ENCODE measurements at regions not wholly inside any gene's neighbourhood (a gene's known extent, or its start where the extent isn't known, plus 50 kb on each side); places are given as distances from the start of the nearest gene placed in this dataset.

DNA sequence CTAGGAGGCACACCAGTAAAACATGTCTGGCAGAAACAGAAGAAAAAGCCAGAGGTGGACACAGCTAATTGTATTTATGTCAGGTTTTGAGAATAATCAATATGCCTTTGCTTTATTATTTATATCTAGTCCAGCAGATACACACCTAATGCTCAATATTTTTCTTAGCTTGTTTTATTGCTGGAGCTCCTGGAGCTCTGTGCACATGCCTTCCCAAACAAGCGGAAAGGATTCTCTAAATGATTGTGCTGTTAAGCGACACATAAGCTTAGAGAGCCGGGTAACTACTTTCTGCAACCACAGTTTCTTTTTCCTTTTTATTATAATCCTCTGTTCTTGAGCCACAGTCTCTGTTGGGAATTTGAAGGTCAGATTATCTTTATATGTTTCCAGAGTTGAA lies 177.3 kb upstream of the ST6GAL2 start:
- Histone ChIP-seq H3K4me3 (ENCODE audit: low read length) (no peak overlapping the region), H3K27ac (ENCODE audit: low read depth in 1 of 2, low read length in 2 of 2) (no peak overlapping the region), H3K36me3 (ENCODE audit: insufficient read depth, low read length) (no peaks in the 10 kb centered on the region), H3K9me3 (ENCODE audit: control insufficient read depth in 1 of 2, insufficient read depth in 1 of 2, low read length in 2 of 2) (peaks cover 0 to 3% of the 10 kb centered on the region in 2 experiments), H3K4me1 (ENCODE audit: insufficient read depth, low read length) (no peaks in the 10 kb centered on the region), H3K27me3 (ENCODE audit: control insufficient read depth in 1 of 2, insufficient read depth in 2 of 2, low read length in 2 of 2) (no peaks in the 10 kb centered on the region)
- ChIA-PET POLR2A (no interaction called here), CTCF (no interaction called here)
- no peaks in the 10 kb centered on the region for H3K9me3 Mint-ChIP-seq
- intact Hi-C loops (cut with DNase I, micrococcal nuclease) = no loop called here
- no peak overlapping the region for H3K27ac Mint-ChIP-seq
- H3K36me3 Mint-ChIP-seq (ENCODE audit: low read depth) = no peaks in the 10 kb centered on the region
- H3K4me1 Mint-ChIP-seq (ENCODE audit: low read depth) = no peaks in the 10 kb centered on the region
- H3K4me3 Mint-ChIP-seq = no peak overlapping the region
- TF ChIP-seq, protein P1, sequence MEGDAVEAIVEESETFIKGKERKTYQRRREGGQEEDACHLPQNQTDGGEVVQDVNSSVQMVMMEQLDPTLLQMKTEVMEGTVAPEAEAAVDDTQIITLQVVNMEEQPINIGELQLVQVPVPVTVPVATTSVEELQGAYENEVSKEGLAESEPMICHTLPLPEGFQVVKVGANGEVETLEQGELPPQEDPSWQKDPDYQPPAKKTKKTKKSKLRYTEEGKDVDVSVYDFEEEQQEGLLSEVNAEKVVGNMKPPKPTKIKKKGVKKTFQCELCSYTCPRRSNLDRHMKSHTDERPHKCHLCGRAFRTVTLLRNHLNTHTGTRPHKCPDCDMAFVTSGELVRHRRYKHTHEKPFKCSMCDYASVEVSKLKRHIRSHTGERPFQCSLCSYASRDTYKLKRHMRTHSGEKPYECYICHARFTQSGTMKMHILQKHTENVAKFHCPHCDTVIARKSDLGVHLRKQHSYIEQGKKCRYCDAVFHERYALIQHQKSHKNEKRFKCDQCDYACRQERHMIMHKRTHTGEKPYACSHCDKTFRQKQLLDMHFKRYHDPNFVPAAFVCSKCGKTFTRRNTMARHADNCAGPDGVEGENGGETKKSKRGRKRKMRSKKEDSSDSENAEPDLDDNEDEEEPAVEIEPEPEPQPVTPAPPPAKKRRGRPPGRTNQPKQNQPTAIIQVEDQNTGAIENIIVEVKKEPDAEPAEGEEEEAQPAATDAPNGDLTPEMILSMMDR (IDR thresholded peaks at IDR 0.05) = no peak
- ATAC-seq (ENCODE audit: poor library complexity) (no peak), DNase-seq (no peak)
- no peaks in the 10 kb centered on the region for H3K27me3 Mint-ChIP-seq

DNA sequence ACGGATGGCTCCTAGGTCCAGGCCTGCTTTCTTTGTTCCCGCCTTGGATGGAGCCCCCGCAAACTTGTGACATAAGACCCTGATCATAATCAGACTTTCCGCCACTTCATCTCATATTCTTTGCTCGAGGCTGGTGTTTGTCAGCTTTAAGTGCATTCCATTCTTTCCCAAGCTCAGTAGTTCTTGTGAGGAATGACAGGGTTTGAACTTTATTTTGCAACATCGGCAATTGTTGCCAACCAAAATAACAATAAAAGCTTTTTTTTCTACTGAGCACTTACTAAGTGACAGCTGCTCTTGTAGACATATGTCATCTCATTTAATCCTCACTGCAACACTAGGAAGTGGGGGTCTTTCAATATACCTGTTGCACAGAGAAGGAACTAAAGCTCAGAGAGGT lies 178.8 kb upstream of the ST6GAL2 start:
- ATAC-seq (ENCODE audit: poor library complexity) (no peak), DNase-seq (no peak)
- no peaks in the 10 kb centered on the region for H3K36me3 ChIP-seq (ENCODE audit: insufficient read depth, low read length)
- Mint-ChIP-seq H3K27me3 (no peaks in the 10 kb centered on the region), H3K36me3 (ENCODE audit: low read depth) (no peaks in the 10 kb centered on the region), H3K4me1 (ENCODE audit: low read depth) (no peaks in the 10 kb centered on the region), H3K9me3 (no peaks in the 10 kb centered on the region), H3K4me3 (no peak overlapping the region), H3K27ac (no peak overlapping the region)
- POLR2A ChIA-PET = no interaction called here
- H3K27me3 ChIP-seq (ENCODE audit: control insufficient read depth in 1 of 2, insufficient read depth in 2 of 2, low read length in 2 of 2) = no peaks in the 10 kb centered on the region
- intact Hi-C loops (cut with DNase I, micrococcal nuclease) = no loop called here
- H3K27ac ChIP-seq (ENCODE audit: low read depth in 1 of 2, low read length in 2 of 2) = no peak overlapping the region
- H3K9me3 ChIP-seq (ENCODE audit: control insufficient read depth in 1 of 2, insufficient read depth in 1 of 2, low read length in 2 of 2) = peaks cover 0 to 3% of the 10 kb centered on the region in 2 experiments
- H3K4me1 ChIP-seq (ENCODE audit: insufficient read depth, low read length) = no peaks in the 10 kb centered on the region
- CTCF ChIA-PET = no interaction called here
- TF ChIP-seq, protein P1 (IDR thresholded peaks at IDR 0.05) = no peak
- H3K4me3 ChIP-seq (ENCODE audit: low read length) = no peak overlapping the region

DNA sequence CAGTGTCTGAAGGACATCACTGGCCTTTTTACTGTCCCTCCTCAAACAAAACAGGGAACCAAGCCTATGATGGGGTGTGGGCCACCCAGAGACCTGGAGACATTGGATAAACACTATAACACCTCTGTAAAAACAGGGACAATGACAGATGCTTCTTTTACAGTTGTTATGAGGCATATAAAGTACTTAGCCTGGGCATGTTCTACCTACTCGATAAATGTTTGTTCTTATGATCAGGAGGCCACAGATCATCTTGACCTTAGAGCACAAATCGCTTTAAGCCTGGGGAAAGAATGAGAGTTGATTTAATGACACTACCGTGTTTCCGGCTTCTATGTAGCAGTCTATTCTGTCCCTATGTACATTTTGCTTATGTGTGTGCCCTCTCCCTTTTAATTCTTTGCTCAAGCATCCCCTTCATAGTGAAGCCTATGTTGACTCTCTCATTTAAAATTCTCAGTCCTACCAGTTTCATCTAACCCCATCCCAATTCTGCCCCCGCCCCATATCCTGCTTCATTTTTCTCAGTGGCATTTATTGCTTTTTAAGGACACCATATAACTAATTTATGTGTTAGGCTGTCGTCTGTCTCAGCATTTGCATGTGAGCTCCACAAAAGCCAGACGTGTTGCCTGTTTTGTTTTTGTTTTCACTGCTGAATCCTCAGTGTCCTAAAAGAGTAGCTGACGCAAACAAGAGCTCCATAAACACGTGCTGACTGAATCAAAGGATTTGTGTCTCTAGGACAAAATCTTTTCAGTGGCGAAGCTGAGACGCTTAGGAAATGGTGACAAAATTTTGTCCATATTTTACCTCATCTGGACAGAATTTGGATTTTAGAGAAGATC lies 182.3 kb upstream of the ST6GAL2 start:
- Mint-ChIP-seq H3K27me3 (no peaks in the 10 kb centered on the region), H3K36me3 (ENCODE audit: low read depth) (no peaks in the 10 kb centered on the region), H3K27ac (no peak overlapping the region), H3K9me3 (no peaks in the 10 kb centered on the region), H3K4me1 (ENCODE audit: low read depth) (no peaks in the 10 kb centered on the region), H3K4me3 (no peak overlapping the region)
- no peaks in the 10 kb centered on the region for H3K4me1 ChIP-seq (ENCODE audit: insufficient read depth, low read length)
- DNase-seq (no peak), ATAC-seq (ENCODE audit: poor library complexity) (no peak)
- H3K36me3 ChIP-seq (ENCODE audit: insufficient read depth, low read length) = no peaks in the 10 kb centered on the region
- H3K9me3 ChIP-seq (ENCODE audit: control insufficient read depth in 1 of 2, insufficient read depth in 1 of 2, low read length in 2 of 2) = peaks cover 0 to 3% of the 10 kb centered on the region in 2 experiments
- no peaks in the 10 kb centered on the region for H3K27me3 ChIP-seq (ENCODE audit: control insufficient read depth in 1 of 2, insufficient read depth in 2 of 2, low read length in 2 of 2)
- no peak overlapping the region for H3K27ac ChIP-seq (ENCODE audit: low read depth in 1 of 2, low read length in 2 of 2)
- TF ChIP-seq, protein P1 (IDR thresholded peaks at IDR 0.05) = no peak
- ChIA-PET CTCF (no interaction called here), POLR2A (no interaction called here)
- no peak overlapping the region for H3K4me3 ChIP-seq (ENCODE audit: low read length)
- intact Hi-C loops (cut with DNase I, micrococcal nuclease) = no loop called here
